ENCODE measurements at regions not wholly inside any gene's neighbourhood (a gene's known extent, or its start where the extent isn't known, plus 50 kb on each side); places are given as distances from the start of the nearest gene placed in this dataset.
"Not testable (repeated sequence)": the region's sequence is repeated elsewhere in the genome, so short reads cannot be mapped to it uniquely, and the experiment has no call there.

DNA sequence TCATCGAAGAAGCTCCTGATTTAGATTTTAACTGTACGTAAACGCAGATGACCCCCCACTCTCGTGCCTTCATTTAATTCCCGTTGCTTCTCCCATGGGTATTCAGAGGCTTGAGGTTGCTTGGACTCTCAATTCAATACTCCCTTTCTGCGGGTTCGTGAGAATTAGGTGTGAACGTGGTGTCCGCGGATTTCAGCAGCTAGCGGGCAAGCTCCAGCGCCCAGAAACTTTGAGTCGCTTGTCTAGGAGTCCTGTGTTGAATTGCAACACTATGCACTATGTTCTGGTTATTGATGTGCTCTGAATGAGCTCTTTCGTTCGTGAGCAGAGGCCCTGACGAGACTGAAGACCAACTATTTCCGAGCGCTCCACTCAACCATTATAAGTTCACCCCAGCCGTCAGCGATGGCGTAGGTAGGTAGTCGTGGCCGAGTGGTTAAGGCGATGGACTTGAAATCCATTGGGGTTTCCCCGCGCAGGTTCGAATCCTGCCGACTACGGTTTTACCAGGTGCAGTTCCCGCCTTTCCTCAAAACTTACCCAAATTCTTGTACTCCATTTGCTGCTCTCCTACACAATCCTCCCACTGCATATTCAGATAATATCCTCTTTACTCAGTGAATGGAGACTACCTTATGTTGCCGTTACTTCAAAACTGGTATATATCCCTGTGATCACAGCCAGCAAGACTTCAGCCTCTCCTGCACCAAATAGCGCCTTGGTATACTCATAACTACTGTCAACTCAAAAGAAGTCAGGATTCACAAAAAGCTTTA lies 72.6 kb upstream of the ZNF184 start:
- DNase-seq (ENCODE audit: low spot score), result no peak

DNA sequence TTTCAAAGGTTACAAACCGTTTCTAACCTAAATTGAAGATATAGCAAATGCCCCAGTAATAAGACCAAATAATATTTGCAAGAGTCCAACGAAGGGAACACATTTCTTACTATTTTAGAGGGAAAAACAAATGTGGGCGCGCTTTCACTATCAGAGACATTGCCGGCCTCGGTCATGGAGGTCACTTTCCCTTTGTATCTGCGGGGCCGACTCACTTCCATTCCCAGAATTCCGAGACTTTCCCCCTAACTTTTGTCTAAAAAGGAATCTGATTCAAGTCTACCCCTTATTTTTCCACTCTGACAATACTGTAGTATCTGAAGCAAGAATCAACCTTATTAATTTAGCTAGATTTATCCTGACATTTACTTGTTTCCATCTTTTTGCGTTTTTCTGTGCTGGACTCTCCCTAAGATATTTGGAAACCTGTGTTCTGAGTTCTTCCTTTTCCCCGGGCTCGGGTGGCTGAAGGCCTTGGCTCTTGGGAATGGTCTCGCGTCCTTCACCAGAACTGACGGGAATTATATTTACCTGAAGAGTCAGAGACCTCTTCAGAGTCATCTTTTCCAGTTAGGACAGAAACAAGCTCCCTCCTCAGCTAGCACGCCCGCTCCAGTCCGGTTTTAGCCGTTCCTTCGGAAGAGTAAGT lies 71.8 kb upstream of the ZNF184 start:
- DNase-seq (ENCODE audit: low spot score), result no peak

- not testable (repeated sequence) for DNase-seq (ENCODE audit: low spot score)
These were observed 71.2 kb upstream of the ZNF184 start for GRCh38 chr6:27544135-27544534.

DNA sequence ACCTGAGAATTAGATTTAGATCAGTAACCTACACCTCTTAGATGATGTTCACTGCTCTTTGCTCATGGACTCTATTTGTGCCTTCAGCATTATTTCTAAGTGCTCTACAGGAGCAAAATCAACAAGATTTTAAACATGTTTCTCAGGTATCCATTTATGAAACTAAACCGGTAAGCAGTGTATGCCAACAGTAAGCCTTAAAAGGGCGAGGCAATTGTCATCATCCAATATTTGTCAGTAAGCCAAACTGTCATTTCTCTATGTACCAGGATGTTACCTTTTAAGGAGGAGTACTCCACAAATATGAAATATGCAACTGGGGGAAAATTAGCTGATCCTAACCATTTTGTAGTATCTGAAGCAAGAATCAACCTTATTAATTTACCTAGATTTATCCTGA lies 69.6 kb upstream of the ZNF184 start:
- DNase-seq (ENCODE audit: low spot score), result no peak

DNA sequence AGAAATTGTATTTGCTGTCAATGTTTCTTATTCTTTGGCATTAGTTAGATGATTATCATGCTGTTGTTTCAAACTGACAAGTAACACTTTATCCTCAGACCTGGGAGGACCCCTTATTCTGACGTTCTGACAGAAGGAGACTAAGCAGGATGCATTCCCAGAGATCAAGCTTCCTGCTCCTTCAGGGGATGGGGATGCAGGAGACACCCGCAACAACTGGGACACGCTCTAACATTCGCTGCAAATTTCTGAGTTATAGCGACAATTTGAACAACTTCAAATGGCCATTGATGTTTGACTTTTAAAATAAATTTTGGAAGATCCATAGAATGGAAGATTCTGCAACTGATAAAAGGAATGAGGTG lies 69.0 kb upstream of the ZNF184 start:
- DNase-seq (ENCODE audit: low spot score), result no peak

GRCh38 chr6:27541212-27541932 lies 68.5 kb upstream of the ZNF184 start:
- no peak for DNase-seq (ENCODE audit: low spot score)

- DNase-seq (ENCODE audit: low spot score), result no peak
These were observed 66.6 kb upstream of the ZNF184 start for GRCh38 chr6:27539551-27539950.

GRCh38 chr6:27532820-27533538 lies 60.1 kb upstream of the ZNF184 start:
- no peak for DNase-seq (ENCODE audit: low spot score)

DNA sequence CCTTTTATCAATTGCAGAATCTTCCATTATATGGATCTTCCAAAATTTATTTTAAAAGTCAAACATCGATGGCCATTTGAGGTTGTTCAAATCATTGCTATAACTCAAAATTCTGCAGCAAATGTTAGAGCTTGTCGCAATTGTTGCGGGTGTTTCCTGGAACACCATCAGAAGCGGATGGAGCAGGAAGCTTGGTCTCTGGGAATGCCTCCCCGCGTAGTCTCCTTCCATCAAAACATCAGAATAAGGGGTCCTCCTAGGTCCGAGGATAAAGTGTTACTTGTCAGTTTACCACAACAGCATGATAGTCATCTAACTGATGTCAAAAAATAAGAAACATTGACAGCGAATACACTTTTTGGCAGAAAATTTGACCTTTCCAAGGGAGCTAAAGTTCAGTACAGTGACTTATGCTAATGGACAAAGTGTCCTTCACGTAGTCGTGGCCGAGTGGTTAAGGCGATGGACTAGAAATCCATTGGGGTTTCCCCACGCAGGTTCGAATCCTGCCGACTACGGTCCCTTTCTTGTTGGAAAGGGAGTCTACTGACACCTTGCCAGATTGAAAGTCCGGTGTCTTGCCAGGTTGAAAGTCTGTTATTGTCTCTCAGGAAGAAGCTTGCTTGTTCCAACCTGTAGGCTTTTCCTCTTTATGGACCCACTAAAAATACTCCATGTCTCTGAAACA lies 59.0 kb upstream of the ZNF184 start:
- no peak for DNase-seq (ENCODE audit: low spot score)

DNA sequence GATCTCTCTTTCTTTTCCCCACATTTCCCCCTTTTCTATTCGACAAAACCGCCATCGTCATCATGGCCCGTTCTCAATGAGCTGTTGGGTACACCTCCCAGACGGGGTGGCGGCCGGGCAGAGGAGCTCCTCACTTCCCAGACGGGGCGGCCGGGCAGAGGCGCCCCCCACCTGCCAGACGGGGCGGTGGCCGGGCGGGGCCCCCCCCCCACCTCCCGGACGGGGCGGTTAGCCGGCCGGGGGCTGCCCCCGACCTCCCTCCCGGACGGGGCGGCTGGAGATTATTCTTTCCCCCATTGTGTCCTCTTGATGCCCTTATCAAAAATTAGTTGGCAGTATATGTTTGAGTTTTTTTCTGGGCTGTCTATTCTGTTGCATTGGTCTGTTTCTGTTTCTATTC lies 56.9 kb upstream of the ZNF184 start:
- DNase-seq (ENCODE audit: low spot score), result not testable (repeated sequence)

- no peak for DNase-seq (ENCODE audit: low spot score)
These were observed 55.8 kb upstream of the ZNF184 start for GRCh38 chr6:27528714-27529113.

Measured in ureter (tissue), 1 donor.